BLaER1 treated with 17β-estradiol and CSF1 and Interleukin-3, amounts not matched to agents 10 nM and 100 nM (cell line): ENCODE measurements at regions not wholly inside any gene's neighbourhood (a gene's known extent, or its start where the extent isn't known, plus 50 kb on each side); places are given as distances from the start of the nearest gene placed in this dataset.
A peak's percentile ranks its signal among the peaks of the same experiment; 100 is the strongest.

Experiments
- H3K27ac ChIP-seq, 11 experiments: shearing (Covaris generic); formaldehyde crosslinking; 2 replicates each; pipeline ENCODE4 v1.8.1; 2022
- H3K27me3 ChIP-seq, 11 experiments: shearing (Covaris generic); formaldehyde crosslinking; 2 replicates each; pipeline ENCODE4 v1.8.1; 2022
- H3K36me3 ChIP-seq, 11 experiments: shearing (Covaris generic); formaldehyde crosslinking; 2 replicates each; pipeline ENCODE4 v1.8.1; 2022
- H3K4me1 ChIP-seq, 10 experiments: shearing (Covaris generic); formaldehyde crosslinking; 2 replicates each; pipeline ENCODE4 v1.8.1; 2022
- H3K4me2 ChIP-seq, 11 experiments: shearing (Covaris generic); formaldehyde crosslinking; 2 replicates each; pipeline ENCODE4 v1.8.1; 2022
- H3K4me3 ChIP-seq, 10 experiments: shearing (Covaris generic); formaldehyde crosslinking; 2 replicates each; pipeline ENCODE4 v1.8.1; 2022
- H3K9ac ChIP-seq, 11 experiments: shearing (Covaris generic); formaldehyde crosslinking; 2 replicates each; pipeline ENCODE4 v1.8.1; 2022
- H3K9me3 ChIP-seq, 11 experiments: shearing (Covaris generic); formaldehyde crosslinking; replicated peaks in 1 of 11; 2 replicates each; pipeline ENCODE4 v1.8.1; 2022
- H4K20me1 ChIP-seq, 11 experiments: shearing (Covaris generic); formaldehyde crosslinking; 2 replicates each; pipeline ENCODE4 v1.8.1; 2022
- Cebpa-rat ChIP-seq, 11 experiments: shearing (Covaris generic); IDR thresholded peaks; 2 replicates each; pipeline ENCODE4 v1.8.1; 2022

- Histone ChIP-seq H3K4me3 (no peak overlapping the region), H3K27me3 (peaks cover 7 to 39% (median 19%) of the 10 kb centered on the region in 11 experiments; a peak in 16 of 22 replicates), H4K20me1 (peaks cover 0 to 20% (median 0%) of the 10 kb centered on the region in 11 experiments; a peak in 6 of 22 replicates), H3K27ac (no peak overlapping the region), H3K9me3 (no peaks in the 10 kb centered on the region), H3K36me3 (no peaks in the 10 kb centered on the region), H3K9ac (no peak overlapping the region), H3K4me1 (peaks cover 0 to 30% (median 12%) of the 10 kb centered on the region in 10 experiments; a peak in 12 of 20 replicates), H3K4me2 (peak overlapping the region in 4 of 11 experiments; percentile 7 to 32 (median 17); a peak in 1 of 22 replicates)
- TF ChIP-seq Cebpa-rat (IDR thresholded peaks at IDR 0.05) = no peak
Observed at GRCh38 chr20:62534526-62535221, 58.9 kb upstream of the GATA5 start.

GRCh38 chr20:62535282-62535811 lies 59.6 kb upstream of the GATA5 start:
- Histone ChIP-seq H3K4me3 (no peak overlapping the region), H3K27ac (no peak overlapping the region), H3K36me3 (no peaks in the 10 kb centered on the region), H3K9ac (no peak overlapping the region), H3K9me3 (no peaks in the 10 kb centered on the region), H4K20me1 (peaks cover 0 to 20% (median 0%) of the 10 kb centered on the region in 11 experiments; a peak in 6 of 22 replicates), H3K4me1 (peaks cover 0 to 30% (median 12%) of the 10 kb centered on the region in 10 experiments; a peak in 12 of 20 replicates), H3K4me2 (no peak overlapping the region), H3K27me3 (peaks cover 7 to 37% (median 17%) of the 10 kb centered on the region in 11 experiments; a peak in 16 of 22 replicates)
- no peak for TF ChIP-seq Cebpa-rat (IDR thresholded peaks at IDR 0.05)

- H3K9ac ChIP-seq = no peak overlapping the region
- no peak for TF ChIP-seq Cebpa-rat (IDR thresholded peaks at IDR 0.05)
- H3K4me2 ChIP-seq = no peak overlapping the region
- peaks cover 4 to 31% (median 12%) of the 10 kb centered on the region in 11 experiments; a peak in 15 of 22 replicates for H3K27me3 ChIP-seq
- H3K9me3 ChIP-seq = no peaks in the 10 kb centered on the region
- H3K27ac ChIP-seq = no peak overlapping the region
- H3K4me3 ChIP-seq = no peak overlapping the region
- no peaks in the 10 kb centered on the region for H3K36me3 ChIP-seq
- H3K4me1 ChIP-seq = peaks cover 0 to 25% (median 9%) of the 10 kb centered on the region in 10 experiments; a peak in 11 of 20 replicates
- H4K20me1 ChIP-seq = peaks cover 0 to 27% (median 0%) of the 10 kb centered on the region in 11 experiments; a peak in 6 of 22 replicates
Observed at GRCh38 chr20:62535964-62536363, 60.2 kb upstream of the GATA5 start.

- H3K9me3 ChIP-seq = no peaks in the 10 kb centered on the region
- TF ChIP-seq Cebpa-rat (IDR thresholded peaks at IDR 0.05) = no peak
- peaks cover 0 to 36% (median 0%) of the 10 kb centered on the region in 11 experiments; a peak in 7 of 22 replicates for H4K20me1 ChIP-seq
- H3K27ac ChIP-seq = no peak overlapping the region
- H3K9ac ChIP-seq = no peak overlapping the region
- no peaks in the 10 kb centered on the region for H3K36me3 ChIP-seq
- H3K27me3 ChIP-seq = peaks cover under 1 to 22% (median 3%) of the 10 kb centered on the region in 11 experiments; a peak in 12 of 22 replicates
- H3K4me1 ChIP-seq = peaks cover 0 to 23% (median 6%) of the 10 kb centered on the region in 10 experiments; a peak in 9 of 20 replicates
- H3K4me3 ChIP-seq = no peak overlapping the region
- no peak overlapping the region for H3K4me2 ChIP-seq
Observed at GRCh38 chr20:62536871-62537401, 61.1 kb upstream of the GATA5 start.

DNA sequence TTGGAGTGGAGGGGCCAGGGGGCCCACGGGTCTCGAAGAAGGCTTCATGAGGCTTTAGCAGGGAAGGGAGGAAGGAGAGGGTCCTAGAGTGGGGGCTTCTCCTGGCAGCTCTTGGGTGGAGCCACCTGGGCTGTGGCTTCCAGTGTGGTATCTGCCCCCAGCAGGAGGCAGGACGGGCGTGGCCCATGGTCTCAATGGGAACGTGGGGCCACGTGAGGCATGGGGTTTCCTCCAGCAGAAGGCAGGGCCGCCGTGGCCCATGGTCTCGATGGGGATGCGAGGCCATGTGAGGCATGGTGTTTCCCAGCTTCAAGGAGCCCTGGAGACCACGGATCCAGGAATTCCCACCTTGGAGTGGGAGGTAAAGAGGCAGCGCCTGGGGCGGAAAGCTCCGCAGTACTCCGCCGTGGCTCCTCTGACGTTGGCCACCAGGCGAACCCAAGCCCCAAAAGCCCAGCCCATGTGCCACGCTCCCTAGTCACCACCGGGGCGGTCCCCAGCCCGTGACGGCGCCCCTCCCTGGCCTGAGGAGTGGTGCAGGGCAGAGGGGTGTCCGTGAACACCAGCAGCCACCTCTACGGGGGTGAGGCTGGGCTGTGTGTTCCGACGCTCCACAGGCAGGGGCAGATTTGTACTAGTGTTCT lies 62.0 kb upstream of the GATA5 start:
- Histone ChIP-seq H4K20me1 (peaks cover 0 to 36% (median 0%) of the 10 kb centered on the region in 11 experiments; a peak in 7 of 22 replicates), H3K9me3 (no peaks in the 10 kb centered on the region), H3K27me3 (peaks cover 0 to 17% (median 3%) of the 10 kb centered on the region in 11 experiments; a peak in 8 of 22 replicates), H3K36me3 (no peaks in the 10 kb centered on the region), H3K4me3 (no peak overlapping the region), H3K4me1 (peaks cover 0 to 18% (median 2%) of the 10 kb centered on the region in 10 experiments; a peak in 8 of 20 replicates), H3K27ac (no peak overlapping the region), H3K4me2 (peak overlapping the region in 1 of 11 experiments; percentile 14; a peak in 1 of 22 replicates), H3K9ac (no peak overlapping the region)
- TF ChIP-seq Cebpa-rat (IDR thresholded peaks at IDR 0.05) = no peak

DNA sequence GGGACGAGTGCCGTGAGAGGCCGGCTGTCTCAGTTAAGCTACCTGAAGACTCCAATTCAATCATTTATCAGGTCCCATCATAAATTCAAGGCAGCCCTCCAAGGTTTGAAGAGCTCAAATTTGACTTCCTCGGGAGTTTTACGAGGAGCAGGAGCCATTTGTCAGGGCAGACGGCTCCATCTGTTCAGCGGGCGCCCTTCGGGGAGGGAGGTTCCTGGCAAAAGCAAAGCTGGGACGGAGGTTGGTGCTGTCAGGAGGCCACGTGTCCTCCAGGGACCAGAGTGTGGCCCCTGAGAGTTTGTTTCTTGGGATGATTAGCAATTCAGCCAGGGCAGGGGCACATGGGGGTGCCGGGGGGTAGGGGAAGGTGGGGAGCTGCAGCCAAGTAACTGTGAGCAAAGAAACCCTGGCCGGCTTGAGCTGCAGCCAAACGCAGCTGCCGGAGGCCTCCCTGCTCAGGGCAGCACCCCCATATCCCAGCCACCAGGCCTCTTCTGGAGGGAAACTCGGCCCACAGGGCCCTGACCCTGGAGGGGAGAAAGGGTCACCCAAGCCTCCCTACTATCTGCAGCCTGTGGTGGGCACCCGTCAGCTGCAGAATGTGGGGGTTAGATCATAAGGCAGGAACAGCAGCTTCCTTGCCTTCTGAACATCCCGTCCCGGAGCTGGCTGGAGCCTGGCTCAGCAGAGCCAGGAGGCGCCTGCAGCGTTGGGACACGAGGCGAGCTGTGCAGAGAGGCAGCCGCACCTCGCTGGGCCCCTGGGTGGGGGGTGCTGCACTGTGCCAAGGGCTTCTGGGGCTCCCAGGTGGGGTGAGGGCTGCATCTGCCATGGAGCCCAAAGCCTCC lies 63.6 kb upstream of the GATA5 start:
- Histone ChIP-seq H3K4me3 (no peak overlapping the region), H3K27me3 (peaks cover 0 to 1% (median 0%) of the 10 kb centered on the region in 11 experiments; a peak in 5 of 22 replicates), H3K9ac (no peak overlapping the region), H3K4me2 (no peak overlapping the region), H3K27ac (no peak overlapping the region), H3K9me3 (peaks cover 0 to 3% (median under 1%) of the 10 kb centered on the region in 11 experiments; a peak in 7 of 22 replicates), H3K4me1 (peaks cover 0 to 7% (median 0%) of the 10 kb centered on the region in 10 experiments; a peak in 4 of 20 replicates), H3K36me3 (no peaks in the 10 kb centered on the region), H4K20me1 (peaks cover 0 to 36% (median 0%) of the 10 kb centered on the region in 11 experiments; a peak in 5 of 22 replicates)
- TF ChIP-seq Cebpa-rat (IDR thresholded peaks at IDR 0.05) = no peak

DNA sequence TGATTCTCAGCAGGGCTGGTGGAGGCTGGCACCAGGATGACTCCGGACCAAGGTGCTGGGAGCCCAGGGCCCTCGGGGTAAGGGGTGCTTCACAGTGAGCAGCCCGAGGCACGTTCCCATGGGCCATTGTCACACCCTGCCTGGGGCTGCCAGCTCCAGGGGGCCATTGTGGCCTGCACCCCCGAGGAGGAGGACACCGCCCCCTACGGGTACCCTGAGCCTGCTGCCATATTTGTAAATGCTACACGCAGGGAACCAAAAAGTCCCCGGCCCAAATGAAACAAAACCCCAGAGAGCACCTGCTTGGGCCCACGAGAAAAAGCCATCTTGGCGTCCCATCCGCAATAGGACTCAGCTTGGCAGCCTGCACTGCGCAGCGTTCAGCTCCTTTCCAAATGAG lies 64.7 kb upstream of the GATA5 start:
- TF ChIP-seq Cebpa-rat (IDR thresholded peaks at IDR 0.05) = no peak
- peaks cover 0 to 11% (median 6%) of the 10 kb centered on the region in 11 experiments; a peak in 10 of 22 replicates for H3K9me3 ChIP-seq
- H3K36me3 ChIP-seq = no peaks in the 10 kb centered on the region
- H3K4me3 ChIP-seq = no peak overlapping the region
- H3K27ac ChIP-seq = no peak overlapping the region
- no peaks in the 10 kb centered on the region; a peak in 5 of 22 replicates for H3K27me3 ChIP-seq
- peaks cover 0 to 6% (median 0%) of the 10 kb centered on the region in 10 experiments; a peak in 3 of 20 replicates for H3K4me1 ChIP-seq
- no peak overlapping the region for H3K4me2 ChIP-seq
- H3K9ac ChIP-seq = no peak overlapping the region
- H4K20me1 ChIP-seq = peaks cover 0 to 35% (median 0%) of the 10 kb centered on the region in 11 experiments; a peak in 4 of 22 replicates

- Histone ChIP-seq H3K27ac (no peak overlapping the region), H3K9me3 (peaks cover 0 to 11% (median 6%) of the 10 kb centered on the region in 11 experiments; a peak in 10 of 22 replicates), H3K9ac (no peak overlapping the region), H4K20me1 (peaks cover 0 to 43% (median 0%) of the 10 kb centered on the region in 11 experiments; a peak in 7 of 22 replicates), H3K4me2 (no peak overlapping the region), H3K27me3 (peaks cover 0 to 19% (median 8%) of the 10 kb centered on the region in 11 experiments; a peak in 13 of 22 replicates), H3K4me3 (no peak overlapping the region), H3K4me1 (peaks cover 0 to 19% (median 14%) of the 10 kb centered on the region in 10 experiments; a peak in 15 of 20 replicates), H3K36me3 (no peaks in the 10 kb centered on the region)
- no peak for TF ChIP-seq Cebpa-rat (IDR thresholded peaks at IDR 0.05)
Observed at GRCh38 chr20:62542862-62543261, 67.1 kb upstream of the GATA5 start.
